IMR-90 (cell line): ENCODE measurements at regions not wholly inside any gene's neighbourhood (a gene's known extent, or its start where the extent isn't known, plus 50 kb on each side); places are given as distances from the start of the nearest gene placed in this dataset.

Source experiments
- CEBPB ChIP-seq: IDR thresholded peaks from 2 replicates; pipeline ENCODE4 v1.6.1; 2012; ENCODE audit warnings: low read depth, low read length, improper control_type of control experiment
- CHD1 ChIP-seq: IDR thresholded peaks from 2 replicates; pipeline ENCODE4 v1.6.1; 2012; ENCODE audit warnings: low read depth, low read length, improper control_type of control experiment
- CTCF ChIP-seq: conservative IDR thresholded peaks from 2 replicates; pipeline ENCODE4 v1.5.1; 2012; ENCODE audit warnings: mild to moderate bottlenecking, low read depth, low read length, improper control_type of control experiment
- ELK1 ChIP-seq: fragments of 150-350 bp; IDR thresholded peaks from 2 replicates; pipeline ENCODE4 v1.6.1; 2016; ENCODE audit warnings: low read depth, mild to moderate bottlenecking, low read length, moderate library complexity, borderline replicate concordance
- FOS ChIP-seq: fragments of 150-350 bp; IDR thresholded peaks from 2 replicates; pipeline ENCODE4 v1.6.1; 2016; ENCODE audit warnings: low read depth, low read length
- MAFK ChIP-seq: IDR thresholded peaks from 2 replicates; pipeline ENCODE4 v1.6.1; 2012; ENCODE audit warnings: low read depth, low read length, improper control_type of control experiment
- MAZ ChIP-seq: IDR thresholded peaks from 2 replicates; pipeline ENCODE4 v1.6.1; 2012; ENCODE audit warnings: low read depth, mild to moderate bottlenecking, low read length, improper control_type of control experiment, moderate library complexity, borderline replicate concordance
- MXI1 ChIP-seq: IDR thresholded peaks from 2 replicates; pipeline ENCODE4 v1.6.1; 2012; ENCODE audit warnings: low read depth, mild to moderate bottlenecking, low read length, moderate library complexity, borderline replicate concordance
- POLR2A ChIP-seq: IDR thresholded peaks from 2 replicates; pipeline ENCODE4 v1.6.1; 2012; ENCODE audit warnings: mild to moderate bottlenecking, low read depth, low read length
- RCOR1 ChIP-seq: IDR thresholded peaks from 2 replicates; pipeline ENCODE4 v1.6.1; 2012; ENCODE audit warnings: mild to moderate bottlenecking, low read length, improper control_type of control experiment; ENCODE audit not compliant: insufficient replicate concordance
- SMC3 ChIP-seq: fragments of 150-350 bp; IDR thresholded peaks from 2 replicates; pipeline ENCODE4 v1.6.1; 2016; ENCODE audit warnings: low read depth, mild to moderate bottlenecking, antibody characterized with exemption, low read length, moderate library complexity
- USF2 ChIP-seq: fragments of 150-350 bp; IDR thresholded peaks from 2 replicates; pipeline ENCODE4 v1.6.1; 2017; ENCODE audit warnings: mild to moderate bottlenecking, antibody characterized with exemption, low read length, low read depth

- TF ChIP-seq CTCF: no peak
- TF ChIP-seq CEBPB: no peak
- no peak for TF ChIP-seq MAFK
- no peak for TF ChIP-seq POLR2A
- no peak for TF ChIP-seq MAZ
- TF ChIP-seq USF2: no peak
- no peak for TF ChIP-seq FOS
- no peak for TF ChIP-seq RCOR1
- TF ChIP-seq ELK1: no peak
- no peak for TF ChIP-seq CHD1
- TF ChIP-seq MXI1: no peak
- TF ChIP-seq SMC3: no peak
These were observed 132.6 kb downstream of the LCA5 start for GRCh38 chr6:79404677-79405076.
